Activated T-cell treated with anti-CD3 and anti-CD28 coated beads for 48 hours (primary cell): ENCODE measurements at regions not wholly inside any gene's neighbourhood (a gene's known extent, or its start where the extent isn't known, plus 50 kb on each side); places are given as distances from the start of the nearest gene placed in this dataset.
"Not testable (repeated sequence)": the region's sequence is repeated elsewhere in the genome, so short reads cannot be mapped to it uniquely, and the experiment has no call there.

Source experiments
- DNase-seq: peaks from one replicate; pipeline ENCODE4 v3.0.0-alpha.2; 2020; ENCODE audit warnings: low read depth

- DNase-seq, result no peak
Observed at GRCh38 chr12:61574339-61574738, 685.9 kb upstream of the USP15 start.

DNA sequence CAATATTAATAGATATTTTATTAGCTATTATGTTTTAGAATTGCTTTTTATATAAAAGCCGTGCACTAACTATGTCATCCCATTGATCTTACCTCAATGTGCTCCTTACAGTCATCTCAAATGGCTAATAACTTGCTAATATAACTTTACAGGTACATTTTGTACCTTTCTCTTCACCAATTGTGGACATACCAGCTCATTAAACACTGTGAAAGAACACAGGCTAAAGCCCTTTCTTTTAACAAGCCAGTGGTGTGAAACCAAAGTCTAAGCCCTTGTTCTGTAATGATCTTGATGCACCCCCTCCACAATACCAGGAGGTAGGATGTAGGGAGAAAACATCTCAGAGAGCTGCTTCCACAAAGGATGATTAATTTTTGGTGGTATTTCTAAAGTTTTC is 675.3 kb upstream of the USP15 start:
- no peak for DNase-seq

- not testable (repeated sequence) for DNase-seq
Observed at GRCh38 chr12:61590864-61591263, 669.3 kb upstream of the USP15 start.

DNA sequence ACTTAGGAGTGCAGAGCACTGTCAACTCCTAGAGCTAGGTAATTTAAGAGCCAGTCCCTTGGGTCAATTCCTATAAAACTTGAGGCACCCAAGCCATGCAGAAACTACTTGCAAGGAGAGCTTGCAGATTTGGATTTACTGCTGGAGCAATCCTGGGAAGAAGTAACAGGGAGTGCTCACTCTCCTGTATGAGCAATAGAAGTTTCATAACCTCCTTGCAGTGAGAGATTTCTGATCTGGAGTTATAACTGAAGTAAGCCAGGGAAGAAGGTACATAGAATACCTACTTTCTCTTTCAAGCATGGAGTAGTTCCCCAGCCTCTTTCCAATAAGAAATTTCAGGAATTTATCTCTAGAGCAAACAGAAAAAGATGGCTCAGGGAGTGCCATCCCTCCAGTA is 650.1 kb upstream of the USP15 start:
- no peak for DNase-seq

GRCh38 chr12:61629702-61630101 is 630.5 kb upstream of the USP15 start:
- DNase-seq, result no peak

DNA sequence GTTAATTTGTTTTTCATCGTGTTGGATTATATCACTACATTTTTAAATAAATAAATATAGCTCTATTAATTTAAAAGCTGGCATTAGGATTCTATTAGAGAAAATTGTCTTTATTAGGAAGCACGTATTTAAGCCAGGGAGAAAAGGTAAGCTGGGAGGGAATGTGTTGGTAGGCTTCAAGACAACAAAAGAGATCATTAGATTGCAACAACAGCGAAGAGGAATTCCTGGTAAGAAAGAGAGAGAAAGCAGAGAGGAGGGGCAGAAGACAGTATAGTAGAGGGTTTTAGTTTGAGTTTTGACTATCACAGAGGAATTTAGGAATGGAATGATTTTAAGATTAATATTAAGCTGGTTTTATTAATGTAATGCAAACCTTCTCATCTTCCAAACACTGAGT is 613.6 kb upstream of the USP15 start:
- no peak for DNase-seq

- DNase-seq, result no peak
Observed at GRCh38 chr12:61647566-61647965, 612.6 kb upstream of the USP15 start.

DNA sequence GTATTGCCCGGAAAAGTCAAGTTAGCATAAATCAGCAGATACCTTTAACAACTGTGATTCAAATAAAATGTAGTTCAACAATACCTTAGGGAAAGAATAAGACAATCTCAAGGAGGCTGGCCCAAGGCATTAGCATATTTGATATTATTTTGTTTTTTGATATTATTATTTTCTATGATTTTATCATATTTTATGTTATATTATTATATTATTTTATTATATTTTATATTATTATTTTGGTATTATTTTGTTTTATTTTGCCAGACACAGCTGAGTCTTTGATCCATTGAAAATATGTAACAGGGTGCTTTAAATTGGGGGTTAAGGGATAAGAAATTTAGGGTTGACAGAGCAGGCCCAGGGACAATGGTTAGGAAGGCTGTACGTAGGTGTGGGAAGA is 607.9 kb upstream of the USP15 start:
- DNase-seq, result no peak

- no peak for DNase-seq
Observed at GRCh38 chr12:61654698-61655097, 605.5 kb upstream of the USP15 start.

GRCh38 chr12:61655241-61655640 is 605.0 kb upstream of the USP15 start:
- DNase-seq, result no peak

- no peak for DNase-seq
Observed at GRCh38 chr12:61667676-61668075, 592.5 kb upstream of the USP15 start.

- DNase-seq, result no peak
Observed at GRCh38 chr12:61676520-61676919, 583.7 kb upstream of the USP15 start.

GRCh38 chr12:61687407-61687806 is 572.8 kb upstream of the USP15 start:
- no peak for DNase-seq

GRCh38 chr12:61694214-61694613 is 566.0 kb upstream of the USP15 start:
- DNase-seq, result no peak

- DNase-seq, result no peak
Observed at GRCh38 chr12:61701471-61701870, 558.7 kb upstream of the USP15 start.

GRCh38 chr12:61706783-61707182 is 553.4 kb upstream of the USP15 start:
- DNase-seq, result no peak

GRCh38 chr12:61713121-61713520 is 547.1 kb upstream of the USP15 start:
- DNase-seq, result no peak

- DNase-seq, result no peak
Observed at GRCh38 chr12:61717986-61718385, 542.2 kb upstream of the USP15 start.

DNA sequence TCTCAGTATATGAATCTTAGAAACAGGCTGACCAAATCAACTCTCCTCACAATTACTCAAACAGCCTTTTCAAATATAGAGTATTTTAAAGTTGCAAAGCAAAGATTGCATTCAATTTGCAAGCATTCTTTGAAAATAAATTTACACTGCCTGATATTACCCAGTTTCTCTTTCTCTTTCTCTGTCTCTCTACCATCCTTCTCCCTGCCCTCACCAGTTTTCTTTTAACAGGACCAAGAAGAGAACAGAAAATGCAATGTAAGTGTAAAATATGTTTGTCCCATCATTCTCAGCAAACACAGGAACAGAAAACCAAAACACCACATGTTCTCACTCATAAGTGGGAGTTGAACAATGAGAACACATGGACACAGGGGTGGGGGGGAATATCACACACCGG is 520.3 kb upstream of the USP15 start:
- DNase-seq, result no peak

- DNase-seq, result no peak
Observed at GRCh38 chr12:61750604-61751003, 509.6 kb upstream of the USP15 start.

DNA sequence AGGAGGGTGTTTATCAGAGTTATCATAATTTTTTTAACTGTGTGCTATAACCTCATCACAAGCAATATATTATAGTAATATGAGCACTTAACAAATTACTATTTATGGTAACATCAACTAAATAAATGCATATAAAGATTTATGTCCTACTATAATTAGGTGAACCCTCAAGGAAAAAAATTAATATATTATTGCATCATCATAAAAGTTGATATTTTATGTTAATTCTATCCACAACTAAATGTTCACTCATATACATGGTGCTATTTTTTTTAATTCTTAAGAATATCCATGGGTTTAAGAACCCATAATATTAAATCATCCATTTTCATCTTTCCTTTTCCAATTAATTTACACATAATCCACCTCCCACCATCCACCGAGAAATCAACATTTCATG is 506.0 kb upstream of the USP15 start:
- DNase-seq, result no peak

DNA sequence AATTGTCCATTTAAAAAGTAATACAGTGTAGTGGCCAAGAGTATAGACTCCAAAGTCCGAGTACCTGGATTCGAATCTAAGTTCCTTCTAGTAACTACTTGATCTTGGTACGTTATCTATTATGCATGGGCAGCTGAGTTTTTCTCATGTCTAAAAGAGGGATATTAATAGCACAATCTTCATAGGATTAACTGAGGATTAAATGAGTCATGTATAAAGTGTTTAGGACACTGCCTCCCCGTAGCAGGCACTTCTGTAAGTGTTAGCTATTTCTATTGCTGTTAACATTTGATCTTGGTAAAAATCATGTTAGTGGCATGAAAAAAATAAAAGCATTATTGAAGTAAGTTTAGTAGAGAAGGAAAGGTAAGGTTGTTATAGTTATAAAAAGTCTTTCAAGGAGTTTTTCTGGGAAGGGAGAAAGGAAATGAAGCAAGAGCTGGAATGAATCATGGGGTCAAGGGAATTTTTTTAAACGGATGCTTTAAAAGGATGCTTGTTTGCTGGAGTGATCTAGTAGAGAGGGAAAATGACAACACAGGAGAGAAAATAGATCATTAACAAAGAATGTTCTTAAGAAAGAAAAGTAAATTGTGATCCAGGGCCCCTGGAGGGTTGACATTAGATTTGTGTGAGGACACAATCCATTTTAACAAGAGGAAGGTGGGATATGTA is 502.2 kb upstream of the USP15 start:
- DNase-seq, result no peak

GRCh38 chr12:61758661-61759060 is 501.5 kb upstream of the USP15 start:
- DNase-seq, result no peak

GRCh38 chr12:61765926-61766325 is 494.3 kb upstream of the USP15 start:
- no peak for DNase-seq

- no peak for DNase-seq
Observed at GRCh38 chr12:61780435-61780834, 479.8 kb upstream of the USP15 start.
